ENCODE measurements at regions not wholly inside any gene's neighbourhood (a gene's known extent, or its start where the extent isn't known, plus 50 kb on each side); places are given as distances from the start of the nearest gene placed in this dataset.
"Not testable (repeated sequence)": the region's sequence is repeated elsewhere in the genome, so short reads cannot be mapped to it uniquely, and the experiment has no call there.

- H3K4me1 ChIP-seq; intact Hi-C loops (cut with DNase I); DNase-seq; H3K36me3 ChIP-seq; H3K27me3 ChIP-seq; H3K27ac ChIP-seq; H3K4me3 ChIP-seq; H3K9me3 ChIP-seq; ATAC-seq: not testable (repeated sequence)
Observed at GRCh38 chr4:55696424-55696823, 60.3 kb upstream of the NMU start.

GRCh38 chr4:55706541-55706940 lies 70.4 kb upstream of the NMU start:
- Histone ChIP-seq H3K27ac (no peak overlapping the region), H3K4me1 (no peaks in the 10 kb centered on the region), H3K9me3 (no peaks in the 10 kb centered on the region), H3K36me3 (no peaks in the 10 kb centered on the region), H3K4me3 (no peak overlapping the region), H3K27me3 (no peaks in the 10 kb centered on the region)
- ATAC-seq (no peak), DNase-seq (no peak)
- intact Hi-C loops (cut with DNase I) = no loop called here
- no peak for TF ChIP-seq CTCF (IDR thresholded peaks at IDR 0.05)

DNA sequence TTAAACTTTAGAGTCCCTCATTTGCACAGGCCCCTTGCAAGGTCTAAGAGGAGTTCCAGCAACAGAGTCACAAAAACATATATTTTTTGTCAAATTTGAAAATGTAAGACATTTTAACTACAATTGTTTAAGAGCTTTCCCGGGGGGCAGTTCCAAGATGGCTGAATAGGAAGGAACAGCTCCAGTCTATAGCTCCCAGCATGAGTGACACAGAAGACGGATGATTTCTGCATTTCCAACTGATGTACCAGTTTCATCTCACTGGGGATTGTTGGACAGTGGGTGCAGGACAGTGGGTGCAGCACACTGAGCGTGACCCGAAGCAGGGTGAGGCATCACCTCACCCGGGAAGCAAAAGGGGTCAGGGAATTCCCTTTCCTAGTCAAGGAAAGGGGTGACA lies 71.4 kb upstream of the NMU start:
- no peak for DNase-seq
- H3K36me3 ChIP-seq = no peaks in the 10 kb centered on the region
- no peak for TF ChIP-seq CTCF (IDR thresholded peaks at IDR 0.05)
- no peaks in the 10 kb centered on the region for H3K9me3 ChIP-seq
- intact Hi-C loops (cut with DNase I) = no loop called here
- H3K27ac ChIP-seq = no peak overlapping the region
- no peak for ATAC-seq
- no peak overlapping the region for H3K4me3 ChIP-seq
- no peaks in the 10 kb centered on the region for H3K27me3 ChIP-seq
- no peaks in the 10 kb centered on the region for H3K4me1 ChIP-seq

DNA sequence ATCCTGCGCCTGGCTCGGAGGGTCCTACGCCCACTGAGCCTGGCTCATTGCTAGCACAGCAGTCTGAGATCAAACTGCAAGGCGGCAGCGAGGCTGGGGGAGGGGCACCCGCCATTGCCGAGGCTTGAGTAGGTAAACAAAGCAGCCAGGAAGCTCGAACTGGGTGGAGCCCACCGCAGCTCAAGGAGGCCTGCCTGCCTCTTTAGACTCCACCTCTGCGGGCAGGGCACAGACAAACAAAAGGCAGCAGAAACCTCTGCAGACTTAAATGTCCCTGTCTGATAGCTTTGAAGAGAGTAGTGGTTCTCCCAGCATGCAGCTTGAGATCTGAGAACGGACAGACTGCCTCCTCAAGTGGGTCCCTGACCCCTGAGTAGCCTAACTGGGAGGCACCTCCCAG lies 71.9 kb upstream of the NMU start:
- ATAC-seq; H3K9me3 ChIP-seq; H3K4me3 ChIP-seq; H3K27me3 ChIP-seq; DNase-seq; intact Hi-C loops (cut with DNase I); H3K27ac ChIP-seq; H3K4me1 ChIP-seq; H3K36me3 ChIP-seq: not testable (repeated sequence)

- ATAC-seq = not testable (repeated sequence)
Observed at GRCh38 chr4:55712835-55713234, 76.7 kb upstream of the NMU start.

DNA sequence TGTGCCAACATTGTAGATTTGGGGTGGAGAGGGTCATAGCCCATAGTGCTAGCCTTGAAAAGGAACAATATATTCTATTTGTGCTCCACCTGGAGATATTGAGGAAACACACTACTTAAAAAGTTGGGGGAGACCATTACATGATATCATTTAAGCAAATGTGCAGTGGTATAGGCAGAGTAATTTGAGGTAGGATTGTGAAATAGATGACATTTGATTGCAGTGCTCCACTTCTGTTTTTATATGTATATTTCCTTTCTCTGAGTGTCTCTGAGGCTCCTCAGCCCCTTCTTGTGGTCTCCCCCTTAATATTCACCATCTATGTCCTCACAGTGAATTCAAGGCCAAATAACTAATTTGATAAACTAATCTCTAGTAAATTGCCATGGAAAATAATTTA lies 85.6 kb upstream of the NMU start:
- Histone ChIP-seq H3K27me3 (no peaks in the 10 kb centered on the region), H3K4me1 (no peaks in the 10 kb centered on the region), H3K4me3 (no peak overlapping the region), H3K9me3 (no peaks in the 10 kb centered on the region), H3K36me3 (no peaks in the 10 kb centered on the region), H3K27ac (no peak overlapping the region)
- no peak for TF ChIP-seq CTCF (IDR thresholded peaks at IDR 0.05)
- intact Hi-C loops (cut with DNase I) = no loop called here
- DNase-seq = no peak
- no peak for ATAC-seq

More at GRCh38 chr4:55712835-55713234, 76.7 kb upstream of the NMU start:
- DNase-seq; H3K27me3 ChIP-seq; H3K4me3 ChIP-seq; intact Hi-C loops (cut with DNase I); H3K27ac ChIP-seq; H3K4me1 ChIP-seq; H3K36me3 ChIP-seq; H3K9me3 ChIP-seq: not testable (repeated sequence)

- H3K4me1 ChIP-seq = no peaks in the 10 kb centered on the region
- H3K36me3 ChIP-seq = no peaks in the 10 kb centered on the region
- H3K9me3 ChIP-seq = no peaks in the 10 kb centered on the region
- H3K27ac ChIP-seq = no peak overlapping the region
- H3K27me3 ChIP-seq = no peaks in the 10 kb centered on the region
- DNase-seq (no peak), ATAC-seq (no peak)
- no peak for TF ChIP-seq CTCF (IDR thresholded peaks at IDR 0.05)
- intact Hi-C loops (cut with DNase I) = no loop called here
- H3K4me3 ChIP-seq = no peak overlapping the region
Observed at GRCh38 chr4:55722132-55722531, 86.0 kb upstream of the NMU start.
